HUES48 (cell line): ENCODE measurements at regions not wholly inside any gene's neighbourhood (a gene's known extent, or its start where the extent isn't known, plus 50 kb on each side); places are given as distances from the start of the nearest gene placed in this dataset.
"Not testable (repeated sequence)": the region's sequence is repeated elsewhere in the genome, so short reads cannot be mapped to it uniquely, and the experiment has no call there.

Experiments used
- H3K27ac ChIP-seq: one replicate; pipeline ENCODE4 v1.7.0; 2013; ENCODE audit warnings: low read depth, low read length, inconsistent platforms
- H3K27me3 ChIP-seq: 2 replicates; pipeline ENCODE4 v1.6.1; 2013; ENCODE audit warnings: mild to moderate bottlenecking, low read length; ENCODE audit not compliant: control insufficient read depth, insufficient read depth
- H3K36me3 ChIP-seq: 2 replicates; pipeline ENCODE4 v1.6.1; 2013; ENCODE audit warnings: low read length; ENCODE audit not compliant: control insufficient read depth, insufficient read depth
- H3K4me1 ChIP-seq: 2 replicates; pipeline ENCODE4 v1.6.1; 2013; ENCODE audit warnings: mild to moderate bottlenecking, low read length; ENCODE audit not compliant: control insufficient read depth, insufficient read depth
- H3K4me3 ChIP-seq: 2 replicates; pipeline ENCODE4 v1.5.1; 2013; ENCODE audit warnings: mild to moderate bottlenecking, low read depth, low read length
- H3K9ac ChIP-seq: 2 replicates; pipeline ENCODE4 v1.6.1; 2013; ENCODE audit warnings: mild to moderate bottlenecking, low read depth, low read length, moderate library complexity
- H3K9me3 ChIP-seq: 2 replicates; pipeline ENCODE4 v1.6.1; 2013; ENCODE audit warnings: low read length; ENCODE audit not compliant: control insufficient read depth, insufficient read depth

GRCh38 chr14:48247977-48248376 is 572.6 kb upstream of the MDGA2 start:
- Histone ChIP-seq H3K4me3 (no peak overlapping the region), H3K9ac (no peak overlapping the region), H3K36me3 (peaks cover 10% of the 10 kb centered on the region; the same call in 1 of the 2 replicates), H3K4me1 (peaks cover 4% of the 10 kb centered on the region; the same call in 1 of the 2 replicates), H3K9me3 (no peaks in the 10 kb centered on the region), H3K27me3 (no peaks in the 10 kb centered on the region), H3K27ac (no peak overlapping the region)

GRCh38 chr14:48243900-48244299 is 568.5 kb upstream of the MDGA2 start:
- no peak overlapping the region for H3K9ac ChIP-seq
- H3K4me3 ChIP-seq = no peak overlapping the region
- no peak overlapping the region for H3K27ac ChIP-seq
- H3K9me3 ChIP-seq = no peaks in the 10 kb centered on the region
- no peaks in the 10 kb centered on the region for H3K27me3 ChIP-seq
- H3K4me1 ChIP-seq = peaks cover 4% of the 10 kb centered on the region; the same call in 1 of the 2 replicates
- no peaks in the 10 kb centered on the region; the same call in 1 of the 2 replicates for H3K36me3 ChIP-seq

- Histone ChIP-seq H3K27ac (no peak overlapping the region), H3K9ac (no peak overlapping the region), H3K9me3 (no peaks in the 10 kb centered on the region), H3K27me3 (no peaks in the 10 kb centered on the region), H3K36me3 (no peaks in the 10 kb centered on the region), H3K4me3 (no peak overlapping the region), H3K4me1 (no peaks in the 10 kb centered on the region)
Observed at GRCh38 chr14:48229091-48229490, 553.7 kb upstream of the MDGA2 start.

- no peak overlapping the region for H3K9ac ChIP-seq
- no peak overlapping the region for H3K27ac ChIP-seq
- H3K36me3 ChIP-seq = no peaks in the 10 kb centered on the region
- H3K27me3 ChIP-seq = no peaks in the 10 kb centered on the region
- H3K4me1 ChIP-seq = no peaks in the 10 kb centered on the region
- no peak overlapping the region for H3K4me3 ChIP-seq
- no peaks in the 10 kb centered on the region for H3K9me3 ChIP-seq
Observed at GRCh38 chr14:48193893-48194292, 518.5 kb upstream of the MDGA2 start.

- not testable (repeated sequence) for H3K4me1 ChIP-seq, H3K27me3 ChIP-seq, H3K9ac ChIP-seq, H3K4me3 ChIP-seq, H3K36me3 ChIP-seq, H3K27ac ChIP-seq
- H3K9me3 ChIP-seq = peaks cover 16% of the 10 kb centered on the region
Observed at GRCh38 chr14:48149624-48150023, 474.2 kb upstream of the MDGA2 start.

- peaks cover 14% of the 10 kb centered on the region for H3K4me1 ChIP-seq
- H3K27ac ChIP-seq = no peak overlapping the region
- no peak overlapping the region for H3K4me3 ChIP-seq
Observed at GRCh38 chr14:48140804-48141203, 465.4 kb upstream of the MDGA2 start.

GRCh38 chr14:48129472-48129871 is 454.1 kb upstream of the MDGA2 start:
- H3K36me3 ChIP-seq = no peaks in the 10 kb centered on the region
- H3K4me1 ChIP-seq = 0 out of 2 replicates have a peak, but pooled peaks cover 5% of the 10 kb centered on the region
- no peaks in the 10 kb centered on the region for H3K27me3 ChIP-seq
- H3K9me3 ChIP-seq = no peaks in the 10 kb centered on the region
- H3K27ac ChIP-seq = no peak overlapping the region
- no peak overlapping the region for H3K4me3 ChIP-seq
- no peak overlapping the region for H3K9ac ChIP-seq

More at GRCh38 chr14:48140804-48141203, 465.4 kb upstream of the MDGA2 start:
- Histone ChIP-seq H3K9me3 (no peaks in the 10 kb centered on the region), H3K36me3 (no peaks in the 10 kb centered on the region), H3K27me3 (no peaks in the 10 kb centered on the region), H3K9ac (no peak overlapping the region)

- Histone ChIP-seq H3K9me3 (no peaks in the 10 kb centered on the region), H3K36me3 (no peaks in the 10 kb centered on the region), H3K4me3 (no peak overlapping the region), H3K4me1 (0 out of 2 replicates have a peak, but pooled peaks cover 5% of the 10 kb centered on the region), H3K9ac (no peak overlapping the region), H3K27ac (no peak overlapping the region), H3K27me3 (no peaks in the 10 kb centered on the region)
Observed at GRCh38 chr14:48127674-48128073, 452.3 kb upstream of the MDGA2 start.

- no peak overlapping the region for H3K27ac ChIP-seq
- no peaks in the 10 kb centered on the region for H3K9me3 ChIP-seq
- H3K9ac ChIP-seq = no peak overlapping the region
- no peak overlapping the region for H3K4me3 ChIP-seq
- H3K27me3 ChIP-seq = no peaks in the 10 kb centered on the region
- no peaks in the 10 kb centered on the region for H3K36me3 ChIP-seq
- 0 out of 2 replicates have a peak, but pooled peaks cover 5% of the 10 kb centered on the region for H3K4me1 ChIP-seq
Observed at GRCh38 chr14:48125654-48126053, 450.2 kb upstream of the MDGA2 start.

- Histone ChIP-seq H3K9me3 (no peaks in the 10 kb centered on the region), H3K36me3 (no peaks in the 10 kb centered on the region), H3K27ac (no peak overlapping the region), H3K27me3 (no peaks in the 10 kb centered on the region), H3K4me1 (no peaks in the 10 kb centered on the region), H3K4me3 (no peak overlapping the region), H3K9ac (no peak overlapping the region)
Observed at GRCh38 chr14:48113713-48114112, 438.3 kb upstream of the MDGA2 start.

- Histone ChIP-seq H3K27ac (no peak overlapping the region), H3K9ac (no peak overlapping the region), H3K4me3 (no peak overlapping the region), H3K27me3 (no peaks in the 10 kb centered on the region), H3K36me3 (no peaks in the 10 kb centered on the region), H3K4me1 (no peaks in the 10 kb centered on the region), H3K9me3 (no peaks in the 10 kb centered on the region)
Observed at GRCh38 chr14:48111151-48111550, 435.7 kb upstream of the MDGA2 start.

GRCh38 chr14:48107646-48108045 is 432.2 kb upstream of the MDGA2 start:
- no peak overlapping the region for H3K9ac ChIP-seq
- no peaks in the 10 kb centered on the region for H3K36me3 ChIP-seq
- no peak overlapping the region for H3K27ac ChIP-seq
- H3K4me1 ChIP-seq = no peaks in the 10 kb centered on the region
- H3K27me3 ChIP-seq = no peaks in the 10 kb centered on the region
- H3K9me3 ChIP-seq = no peaks in the 10 kb centered on the region
- H3K4me3 ChIP-seq = no peak overlapping the region
